Ishikawa (cell line): ENCODE measurements at regions not wholly inside any gene's neighbourhood (a gene's known extent, or its start where the extent isn't known, plus 50 kb on each side); places are given as distances from the start of the nearest gene placed in this dataset.

Experiments
- CEBPB ChIP-seq: IDR thresholded peaks from 2 replicates; pipeline ENCODE4 v1.6.1; 2012
- CREB1 ChIP-seq: IDR thresholded peaks from 2 replicates; pipeline ENCODE4 v1.6.1; 2012; ENCODE audit warnings: low read depth
- EGR1 ChIP-seq: IDR thresholded peaks from 2 replicates; pipeline ENCODE4 v1.6.1; 2012
- EP300 ChIP-seq: IDR thresholded peaks from 2 replicates; pipeline ENCODE4 v1.6.1; 2012; ENCODE audit warnings: borderline replicate concordance
- FOXM1 ChIP-seq: IDR thresholded peaks from 2 replicates; pipeline ENCODE4 v1.6.1; 2012; ENCODE audit warnings: low read depth, borderline replicate concordance
- NFIC ChIP-seq: IDR thresholded peaks from 2 replicates; pipeline ENCODE4 v1.6.1; 2012
- RAD21 ChIP-seq: IDR thresholded peaks from 2 replicates; pipeline ENCODE4 v1.6.1; 2012; ENCODE audit warnings: low read depth
- TAF1 ChIP-seq: IDR thresholded peaks from 2 replicates; pipeline ENCODE4 v1.6.1; 2012; ENCODE audit warnings: low read depth, mild to moderate bottlenecking
- TEAD4 ChIP-seq: IDR thresholded peaks from 2 replicates; pipeline ENCODE4 v1.6.1; 2012
- YY1 ChIP-seq: IDR thresholded peaks from 2 replicates; pipeline ENCODE4 v1.6.1; 2012; ENCODE audit warnings: low read depth
- ZBTB7A ChIP-seq: IDR thresholded peaks from 2 replicates; pipeline ENCODE4 v1.6.1; 2012; ENCODE audit warnings: low read depth
- TF ChIP-seq, protein P1 (sequence below): IDR thresholded peaks from 2 replicates; pipeline ENCODE4 v1.6.1; 2012; ENCODE audit warnings: low read depth, mild to moderate bottlenecking
- TF ChIP-seq, protein P2 (sequence below): IDR thresholded peaks from 2 replicates; pipeline ENCODE4 v1.6.1; 2012
- TF ChIP-seq, protein P3 (sequence below): IDR thresholded peaks from 2 replicates; pipeline ENCODE4 v1.6.1; 2012

DNA sequence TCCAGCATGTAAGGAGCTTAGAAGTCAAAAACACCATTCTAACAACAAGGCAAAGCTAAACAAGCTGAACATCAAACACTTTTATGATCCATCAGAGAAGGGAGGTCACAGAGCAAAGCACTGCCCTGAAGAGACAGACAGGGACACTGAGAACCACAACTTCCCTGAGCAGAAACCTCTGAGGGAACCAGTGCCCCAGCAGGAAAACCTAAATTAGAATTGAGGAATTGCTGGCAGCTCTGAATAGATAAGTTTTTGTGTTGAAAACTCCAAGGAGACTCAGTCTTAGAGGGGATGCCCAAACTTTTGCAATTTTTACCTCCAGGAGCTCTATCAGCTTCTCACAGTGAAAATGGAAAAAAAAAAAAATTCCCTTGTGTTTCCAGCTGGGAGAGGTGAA, 83.0 kb upstream of the MAPK10 start:
- TF ChIP-seq RAD21 (no peak), TEAD4 (no peak), CEBPB (no peak), EP300 (no peak), TAF1 (no peak), CREB1 (no peak), ZBTB7A (no peak), YY1 (no peak), NFIC (no peak), FOXM1 (no peak), EGR1 (no peak)
- TF ChIP-seq, protein P1, sequence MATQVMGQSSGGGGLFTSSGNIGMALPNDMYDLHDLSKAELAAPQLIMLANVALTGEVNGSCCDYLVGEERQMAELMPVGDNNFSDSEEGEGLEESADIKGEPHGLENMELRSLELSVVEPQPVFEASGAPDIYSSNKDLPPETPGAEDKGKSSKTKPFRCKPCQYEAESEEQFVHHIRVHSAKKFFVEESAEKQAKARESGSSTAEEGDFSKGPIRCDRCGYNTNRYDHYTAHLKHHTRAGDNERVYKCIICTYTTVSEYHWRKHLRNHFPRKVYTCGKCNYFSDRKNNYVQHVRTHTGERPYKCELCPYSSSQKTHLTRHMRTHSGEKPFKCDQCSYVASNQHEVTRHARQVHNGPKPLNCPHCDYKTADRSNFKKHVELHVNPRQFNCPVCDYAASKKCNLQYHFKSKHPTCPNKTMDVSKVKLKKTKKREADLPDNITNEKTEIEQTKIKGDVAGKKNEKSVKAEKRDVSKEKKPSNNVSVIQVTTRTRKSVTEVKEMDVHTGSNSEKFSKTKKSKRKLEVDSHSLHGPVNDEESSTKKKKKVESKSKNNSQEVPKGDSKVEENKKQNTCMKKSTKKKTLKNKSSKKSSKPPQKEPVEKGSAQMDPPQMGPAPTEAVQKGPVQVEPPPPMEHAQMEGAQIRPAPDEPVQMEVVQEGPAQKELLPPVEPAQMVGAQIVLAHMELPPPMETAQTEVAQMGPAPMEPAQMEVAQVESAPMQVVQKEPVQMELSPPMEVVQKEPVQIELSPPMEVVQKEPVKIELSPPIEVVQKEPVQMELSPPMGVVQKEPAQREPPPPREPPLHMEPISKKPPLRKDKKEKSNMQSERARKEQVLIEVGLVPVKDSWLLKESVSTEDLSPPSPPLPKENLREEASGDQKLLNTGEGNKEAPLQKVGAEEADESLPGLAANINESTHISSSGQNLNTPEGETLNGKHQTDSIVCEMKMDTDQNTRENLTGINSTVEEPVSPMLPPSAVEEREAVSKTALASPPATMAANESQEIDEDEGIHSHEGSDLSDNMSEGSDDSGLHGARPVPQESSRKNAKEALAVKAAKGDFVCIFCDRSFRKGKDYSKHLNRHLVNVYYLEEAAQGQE: no peak
- TF ChIP-seq, protein P2, sequence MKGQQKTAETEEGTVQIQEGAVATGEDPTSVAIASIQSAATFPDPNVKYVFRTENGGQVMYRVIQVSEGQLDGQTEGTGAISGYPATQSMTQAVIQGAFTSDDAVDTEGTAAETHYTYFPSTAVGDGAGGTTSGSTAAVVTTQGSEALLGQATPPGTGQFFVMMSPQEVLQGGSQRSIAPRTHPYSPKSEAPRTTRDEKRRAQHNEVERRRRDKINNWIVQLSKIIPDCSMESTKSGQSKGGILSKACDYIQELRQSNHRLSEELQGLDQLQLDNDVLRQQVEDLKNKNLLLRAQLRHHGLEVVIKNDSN: no peak
- TF ChIP-seq, protein P3, sequence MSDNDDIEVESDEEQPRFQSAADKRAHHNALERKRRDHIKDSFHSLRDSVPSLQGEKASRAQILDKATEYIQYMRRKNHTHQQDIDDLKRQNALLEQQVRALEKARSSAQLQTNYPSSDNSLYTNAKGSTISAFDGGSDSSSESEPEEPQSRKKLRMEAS: no peak
